ENCODE measurements at regions not wholly inside any gene's neighbourhood (a gene's known extent, or its start where the extent isn't known, plus 50 kb on each side); places are given as distances from the start of the nearest gene placed in this dataset.
"Not testable (repeated sequence)": the region's sequence is repeated elsewhere in the genome, so short reads cannot be mapped to it uniquely, and the experiment has no call there.

DNA sequence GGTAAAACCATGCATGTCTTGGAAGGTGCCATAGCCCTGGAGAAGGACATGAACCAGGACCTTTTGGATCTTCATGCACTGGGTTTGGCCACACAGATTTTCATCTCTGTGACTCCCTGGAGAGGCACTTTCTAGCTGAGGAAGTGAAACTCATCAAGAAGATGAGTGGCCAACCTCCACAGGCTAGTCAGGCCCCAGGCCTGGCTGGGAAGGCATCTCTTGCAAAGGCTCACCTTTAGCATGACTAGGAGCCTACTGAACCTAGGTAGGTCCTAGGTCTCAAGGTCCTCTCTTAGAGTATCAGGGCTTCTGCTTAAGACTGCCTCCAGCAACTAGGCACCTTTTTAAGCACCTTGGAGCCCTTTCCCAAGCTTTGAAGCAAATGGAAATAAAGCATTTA is 1448.7 kb upstream of the ACO1 start:
- DNase-seq (ENCODE audit: low read depth) = no peak
- TF ChIP-seq, protein P1, sequence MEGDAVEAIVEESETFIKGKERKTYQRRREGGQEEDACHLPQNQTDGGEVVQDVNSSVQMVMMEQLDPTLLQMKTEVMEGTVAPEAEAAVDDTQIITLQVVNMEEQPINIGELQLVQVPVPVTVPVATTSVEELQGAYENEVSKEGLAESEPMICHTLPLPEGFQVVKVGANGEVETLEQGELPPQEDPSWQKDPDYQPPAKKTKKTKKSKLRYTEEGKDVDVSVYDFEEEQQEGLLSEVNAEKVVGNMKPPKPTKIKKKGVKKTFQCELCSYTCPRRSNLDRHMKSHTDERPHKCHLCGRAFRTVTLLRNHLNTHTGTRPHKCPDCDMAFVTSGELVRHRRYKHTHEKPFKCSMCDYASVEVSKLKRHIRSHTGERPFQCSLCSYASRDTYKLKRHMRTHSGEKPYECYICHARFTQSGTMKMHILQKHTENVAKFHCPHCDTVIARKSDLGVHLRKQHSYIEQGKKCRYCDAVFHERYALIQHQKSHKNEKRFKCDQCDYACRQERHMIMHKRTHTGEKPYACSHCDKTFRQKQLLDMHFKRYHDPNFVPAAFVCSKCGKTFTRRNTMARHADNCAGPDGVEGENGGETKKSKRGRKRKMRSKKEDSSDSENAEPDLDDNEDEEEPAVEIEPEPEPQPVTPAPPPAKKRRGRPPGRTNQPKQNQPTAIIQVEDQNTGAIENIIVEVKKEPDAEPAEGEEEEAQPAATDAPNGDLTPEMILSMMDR (IDR thresholded peaks at IDR 0.05; ENCODE audit: insufficient read depth, low read length, poor library complexity, severe bottlenecking) = no peak

DNA sequence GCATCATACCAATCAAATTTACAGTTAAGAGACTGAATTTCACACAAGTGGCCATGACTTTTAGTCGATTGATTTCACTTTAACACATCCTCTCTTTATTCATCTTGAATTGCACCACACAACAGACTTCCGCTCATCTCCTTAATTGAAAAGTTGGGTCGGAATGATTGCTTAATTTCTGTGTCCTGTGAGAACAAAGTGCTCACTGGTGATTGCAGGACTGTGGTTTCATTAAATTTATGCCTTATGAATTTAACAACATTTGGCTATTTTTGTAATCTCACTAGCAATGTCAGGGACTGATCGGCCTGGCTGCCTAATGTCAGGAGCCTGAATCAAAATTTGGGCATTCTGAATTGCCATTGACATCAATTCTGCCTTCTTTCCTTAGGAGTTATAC is 1447.3 kb upstream of the ACO1 start:
- no peaks in the 10 kb centered on the region for H3K27me3 ChIP-seq (ENCODE audit: control insufficient read depth, insufficient read depth, low read length)
- no peaks in the 10 kb centered on the region for H3K36me3 ChIP-seq (ENCODE audit: control insufficient read depth, insufficient read depth, low read length)
- no peak overlapping the region for H3K4me3 ChIP-seq (ENCODE audit: low read depth, low read length)
- TF ChIP-seq, protein P1 (IDR thresholded peaks at IDR 0.05; ENCODE audit: insufficient read depth, low read length, poor library complexity, severe bottlenecking) = no peak
- no peak for DNase-seq (ENCODE audit: low read depth)

More for the DNA sequence above, 1448.7 kb upstream of the ACO1 start:
- Histone ChIP-seq H3K27me3 (ENCODE audit: control insufficient read depth, insufficient read depth, low read length) (no peaks in the 10 kb centered on the region), H3K4me3 (ENCODE audit: low read depth, low read length) (no peak overlapping the region), H3K36me3 (ENCODE audit: control insufficient read depth, insufficient read depth, low read length) (no peaks in the 10 kb centered on the region)

DNA sequence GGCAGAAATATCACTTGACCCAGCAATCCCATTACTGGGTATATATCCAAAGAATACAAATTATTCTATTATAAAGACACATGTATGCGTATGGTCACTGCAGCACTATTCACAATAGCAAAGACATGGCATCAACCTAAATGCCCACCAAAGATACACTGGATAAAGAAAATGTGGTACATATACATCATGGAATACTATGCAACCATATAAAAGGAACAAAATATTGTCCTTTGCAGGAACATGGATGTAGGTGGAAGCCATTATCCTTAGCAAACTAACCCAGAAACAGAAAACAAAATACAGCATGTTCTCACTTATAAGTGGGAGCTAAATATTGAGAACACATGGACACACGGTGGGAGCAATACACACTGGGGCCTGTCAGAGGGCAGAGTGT is 1441.6 kb upstream of the ACO1 start:
- H3K36me3 ChIP-seq (ENCODE audit: control insufficient read depth, insufficient read depth, low read length); DNase-seq (ENCODE audit: low read depth); H3K4me3 ChIP-seq (ENCODE audit: low read depth, low read length); H3K27me3 ChIP-seq (ENCODE audit: control insufficient read depth, insufficient read depth, low read length): not testable (repeated sequence)

DNA sequence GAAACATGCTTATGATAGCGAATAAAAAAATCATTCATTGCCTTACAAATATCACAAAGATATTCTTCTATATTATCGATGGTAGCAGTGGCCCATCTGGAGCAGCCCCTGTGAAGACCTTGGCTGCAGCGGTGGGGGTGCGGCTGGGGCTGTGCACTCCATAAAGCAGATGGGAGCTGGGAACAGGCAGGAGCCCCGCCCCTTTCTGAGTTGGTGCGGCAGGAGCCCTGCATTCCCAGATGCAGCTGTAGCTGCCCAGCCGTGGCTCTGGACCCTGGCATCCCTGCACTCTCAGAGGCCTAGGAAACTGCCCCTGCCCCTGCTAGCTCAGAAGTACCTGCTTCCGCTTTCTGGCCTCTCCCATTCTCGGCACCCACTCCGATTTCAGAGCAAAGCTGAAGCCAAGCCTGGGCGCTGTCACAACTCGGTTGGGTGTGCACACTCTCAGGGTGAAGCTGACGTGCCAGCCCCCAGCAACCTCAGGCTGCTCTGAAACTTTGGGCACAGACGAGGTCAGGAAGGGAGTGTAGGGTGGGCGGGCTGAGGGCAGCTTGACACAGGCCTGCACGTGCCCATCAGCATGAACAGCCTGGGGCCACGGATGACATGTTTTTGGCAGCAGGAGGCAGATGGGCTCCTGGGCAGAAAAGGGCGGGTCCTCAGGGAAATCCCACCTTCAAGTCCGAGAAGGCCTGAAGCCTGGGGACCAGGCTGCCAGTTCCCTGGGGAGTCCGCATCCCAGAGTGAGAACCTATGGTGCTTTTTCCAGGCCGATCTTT is 1440.8 kb upstream of the ACO1 start:
- Histone ChIP-seq H3K4me3 (ENCODE audit: low read depth, low read length) (no peak overlapping the region), H3K36me3 (ENCODE audit: control insufficient read depth, insufficient read depth, low read length) (no peaks in the 10 kb centered on the region), H3K27me3 (ENCODE audit: control insufficient read depth, insufficient read depth, low read length) (no peaks in the 10 kb centered on the region)
- DNase-seq (ENCODE audit: low read depth) = no peak
- TF ChIP-seq, protein P1 (IDR thresholded peaks at IDR 0.05; ENCODE audit: insufficient read depth, low read length, poor library complexity, severe bottlenecking) = no peak

DNA sequence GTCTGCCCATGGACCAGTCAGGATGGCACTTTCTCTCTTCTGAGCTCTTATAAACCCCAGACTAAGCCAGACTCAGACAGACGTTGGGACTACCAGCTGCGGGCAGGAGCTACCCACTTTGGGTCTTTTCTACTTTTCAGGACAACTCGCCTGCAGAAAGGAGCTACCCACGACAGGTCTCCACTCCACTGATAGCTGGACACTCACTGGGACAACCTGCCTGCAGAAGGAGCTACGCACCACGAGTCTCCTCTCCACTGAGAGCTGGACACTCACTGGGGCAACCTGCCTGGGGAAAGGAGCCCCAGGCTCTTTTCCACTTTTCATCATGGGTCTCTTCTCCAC is 1440.2 kb upstream of the ACO1 start:
- Histone ChIP-seq H3K36me3 (ENCODE audit: control insufficient read depth, insufficient read depth, low read length) (no peaks in the 10 kb centered on the region), H3K4me3 (ENCODE audit: low read depth, low read length) (no peak overlapping the region), H3K27me3 (ENCODE audit: control insufficient read depth, insufficient read depth, low read length) (no peaks in the 10 kb centered on the region)
- TF ChIP-seq, protein P1 (IDR thresholded peaks at IDR 0.05; ENCODE audit: insufficient read depth, low read length, poor library complexity, severe bottlenecking) = no peak
- no peak for DNase-seq (ENCODE audit: low read depth)

DNA sequence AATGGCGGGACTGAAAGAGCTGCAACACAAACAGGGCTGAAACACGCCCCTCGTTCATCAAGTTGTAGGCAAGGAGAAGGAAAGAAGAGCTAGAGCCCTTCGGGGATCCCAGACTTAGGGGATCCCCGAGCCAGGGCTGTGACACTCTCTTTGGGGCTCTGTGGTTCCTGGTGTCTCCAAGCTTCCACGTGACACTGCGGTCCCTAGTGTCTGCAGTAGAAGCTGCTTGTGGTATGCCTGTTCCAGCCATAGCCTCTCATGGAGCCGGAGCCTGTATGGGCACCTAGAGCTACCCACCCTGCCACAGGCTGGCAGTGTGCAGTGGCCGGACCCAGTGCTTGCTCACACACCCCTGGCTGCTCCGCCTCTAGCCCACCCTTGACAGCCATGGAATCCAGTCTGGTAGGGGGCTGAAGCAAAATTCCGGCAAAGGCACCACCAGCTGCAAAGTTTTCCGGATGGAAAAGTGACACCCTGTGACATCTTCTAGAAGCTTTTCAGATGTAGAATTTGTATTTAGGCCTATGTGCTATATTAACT is 1439.6 kb upstream of the ACO1 start:
- Histone ChIP-seq H3K36me3 (ENCODE audit: control insufficient read depth, insufficient read depth, low read length) (no peaks in the 10 kb centered on the region), H3K27me3 (ENCODE audit: control insufficient read depth, insufficient read depth, low read length) (no peaks in the 10 kb centered on the region), H3K4me3 (ENCODE audit: low read depth, low read length) (no peak overlapping the region)
- TF ChIP-seq, protein P1 (IDR thresholded peaks at IDR 0.05; ENCODE audit: insufficient read depth, low read length, poor library complexity, severe bottlenecking) = no peak
- no peak for DNase-seq (ENCODE audit: low read depth)

Measured in kidney epithelial cell (primary cell).